ENCODE measurements at regions not wholly inside any gene's neighbourhood (a gene's known extent, or its start where the extent isn't known, plus 50 kb on each side); places are given as distances from the start of the nearest gene placed in this dataset.

- no peak for DNase-seq (ENCODE audit: low read depth)
Observed at GRCh38 chr4:136925203-136925602, 607.1 kb downstream of the PCDH18 start.

DNA sequence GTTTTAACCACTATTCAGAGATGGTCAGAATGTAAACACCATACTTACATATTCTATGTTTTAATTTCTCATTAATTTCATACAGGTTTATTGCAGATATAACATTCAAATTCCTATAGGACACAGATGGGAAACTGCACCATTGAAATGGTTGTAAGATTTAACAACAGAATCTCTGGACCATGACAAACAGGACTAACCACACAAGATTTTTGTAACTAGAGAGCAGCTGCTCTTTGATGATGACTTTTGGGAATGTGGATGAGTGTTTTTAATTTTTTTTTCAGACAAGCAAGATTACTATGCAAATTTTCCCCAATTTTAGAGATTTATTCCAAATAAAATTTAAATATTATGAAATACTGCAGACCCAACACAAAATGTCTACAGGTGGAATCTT is 610.2 kb downstream of the PCDH18 start:
- DNase-seq (ENCODE audit: low read depth) = no peak

GRCh38 chr4:136920092-136920881 is 612.0 kb downstream of the PCDH18 start:
- no peak for DNase-seq (ENCODE audit: low read depth)

GRCh38 chr4:136918772-136919171 is 613.5 kb downstream of the PCDH18 start:
- DNase-seq (ENCODE audit: low read depth) = no peak

DNA sequence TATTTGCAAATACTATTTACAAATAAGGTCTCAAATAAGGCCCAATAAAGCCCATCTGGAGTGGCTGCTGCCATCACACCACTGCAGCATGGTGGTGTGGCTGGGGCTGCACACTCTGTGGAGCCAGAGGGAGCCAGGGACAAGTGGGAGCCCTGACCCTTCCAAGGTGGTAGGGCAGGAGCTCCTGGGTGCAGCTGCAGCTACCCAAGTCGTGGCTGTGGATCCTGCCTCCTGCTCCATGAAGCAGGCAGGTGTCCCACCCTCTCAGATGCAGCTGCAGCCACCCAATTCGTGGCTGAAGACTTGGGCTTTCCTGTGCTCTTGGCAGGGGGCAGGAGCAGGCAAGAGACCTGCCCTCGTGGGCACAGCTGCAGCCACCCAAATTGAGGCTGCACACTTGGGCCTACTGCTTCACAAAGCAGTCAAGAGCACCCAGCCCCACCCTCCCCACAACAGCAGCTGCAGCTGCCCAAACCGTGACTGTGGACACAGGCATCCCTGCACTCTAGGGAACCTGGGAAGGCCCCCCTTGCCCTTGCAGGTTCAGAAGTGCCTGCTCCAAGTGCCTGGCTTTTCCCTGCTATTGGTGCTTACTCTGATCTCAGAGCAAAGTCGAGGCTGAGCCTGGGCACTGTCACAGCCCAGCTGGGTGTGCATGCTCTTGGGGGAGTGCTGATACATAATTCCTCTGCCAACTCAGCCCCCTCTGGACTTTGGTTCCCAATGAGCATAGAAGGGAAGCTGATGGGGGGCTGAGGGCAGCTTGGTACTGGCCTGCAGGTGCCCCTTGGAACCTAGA is 614.8 kb downstream of the PCDH18 start:
- no peak for DNase-seq (ENCODE audit: low read depth)

DNA sequence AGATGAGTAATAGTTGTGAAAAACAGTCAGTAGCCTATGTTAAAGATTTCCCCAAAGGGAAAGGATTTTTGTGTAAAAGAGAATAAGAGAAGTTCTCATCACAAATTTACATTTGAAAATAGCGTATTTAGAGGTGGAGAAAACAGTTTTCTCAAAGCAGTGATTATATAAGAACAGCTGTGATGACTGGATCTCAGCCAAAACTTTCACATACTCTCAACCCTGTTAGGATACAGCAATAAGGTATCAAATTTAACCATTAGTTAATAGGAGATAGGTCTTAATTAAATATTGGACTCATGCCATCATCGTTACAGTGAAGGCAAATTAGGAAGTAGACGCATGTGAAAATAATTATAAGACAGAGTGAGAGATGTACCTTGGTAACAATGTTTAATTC is 622.7 kb downstream of the PCDH18 start:
- DNase-seq (ENCODE audit: low read depth) = no peak

DNA sequence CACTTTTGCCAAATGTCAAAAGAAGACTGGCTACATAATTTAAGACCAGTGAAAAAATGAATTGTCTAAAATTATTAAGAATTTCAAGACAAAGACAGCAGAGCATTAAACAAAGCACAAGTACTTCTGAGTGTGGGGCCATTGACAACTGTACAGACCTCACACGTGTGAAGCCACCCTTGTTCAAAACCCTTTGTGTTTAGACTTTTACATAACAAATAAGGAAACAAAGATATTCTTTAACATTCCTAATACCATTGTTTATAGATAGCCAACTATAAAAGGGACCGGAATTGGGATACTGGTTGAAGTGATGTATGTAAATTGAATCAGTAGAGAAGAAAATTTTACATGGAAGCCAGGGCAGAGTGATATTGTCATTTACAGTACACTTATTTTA is 624.2 kb downstream of the PCDH18 start:
- no peak for DNase-seq (ENCODE audit: low read depth)

- DNase-seq (ENCODE audit: low read depth) = no peak
Observed at GRCh38 chr4:136900696-136901095, 631.6 kb downstream of the PCDH18 start.

GRCh38 chr4:136898590-136899248 is 633.6 kb downstream of the PCDH18 start:
- no peak for DNase-seq (ENCODE audit: low read depth)

GRCh38 chr4:136893573-136893972 is 638.7 kb downstream of the PCDH18 start:
- no peak for DNase-seq (ENCODE audit: low read depth)

- DNase-seq (ENCODE audit: low read depth) = no peak
Observed at GRCh38 chr4:136881666-136882065, 650.6 kb downstream of the PCDH18 start.

- no peak for DNase-seq (ENCODE audit: low read depth)
Observed at GRCh38 chr4:136873555-136873954, 658.7 kb downstream of the PCDH18 start.

DNA sequence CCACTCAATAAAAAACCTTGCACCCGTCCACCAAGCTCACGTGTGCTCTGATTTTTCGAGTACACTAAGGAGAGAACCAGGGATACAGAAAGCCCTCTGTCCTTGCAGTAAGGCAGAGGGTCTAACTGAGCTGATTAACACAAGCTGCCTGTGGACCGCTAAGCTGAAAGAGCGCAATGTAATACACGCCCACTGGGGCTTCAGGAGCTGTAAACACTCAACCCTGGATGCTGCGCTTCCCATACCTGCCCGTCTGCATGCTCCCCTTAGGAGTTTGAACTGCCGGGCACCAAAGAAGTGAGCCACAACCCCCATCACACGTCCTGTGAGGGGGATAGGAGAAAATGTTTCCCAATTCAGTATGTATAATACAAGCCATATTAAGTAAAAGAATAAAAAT is 664.8 kb downstream of the PCDH18 start:
- DNase-seq (ENCODE audit: low read depth) = no peak

DNA sequence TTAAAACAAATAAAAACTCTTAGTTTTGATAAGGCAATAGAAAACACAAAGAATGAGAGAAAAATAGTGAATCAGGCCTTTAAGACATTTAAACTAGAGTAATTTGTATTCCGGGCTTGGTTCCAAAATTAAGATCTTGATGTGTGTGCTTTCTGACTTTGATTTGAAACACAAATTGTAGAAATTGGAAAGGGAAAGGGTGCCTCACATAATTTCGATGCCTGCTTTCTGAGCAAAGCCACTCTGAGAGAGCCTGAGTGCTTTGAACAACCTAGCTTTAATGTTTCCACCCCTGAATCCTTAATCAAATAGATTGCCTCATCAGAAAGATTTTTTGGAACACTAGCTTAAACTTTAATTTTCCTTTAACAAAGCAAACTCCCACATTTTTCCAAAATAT is 666.8 kb downstream of the PCDH18 start:
- no peak for DNase-seq (ENCODE audit: low read depth)

GRCh38 chr4:136864604-136865185 is 667.6 kb downstream of the PCDH18 start:
- DNase-seq (ENCODE audit: low read depth) = peak; percentile 38

GRCh38 chr4:136863756-136864155 is 668.5 kb downstream of the PCDH18 start:
- DNase-seq (ENCODE audit: low read depth) = no peak

DNA sequence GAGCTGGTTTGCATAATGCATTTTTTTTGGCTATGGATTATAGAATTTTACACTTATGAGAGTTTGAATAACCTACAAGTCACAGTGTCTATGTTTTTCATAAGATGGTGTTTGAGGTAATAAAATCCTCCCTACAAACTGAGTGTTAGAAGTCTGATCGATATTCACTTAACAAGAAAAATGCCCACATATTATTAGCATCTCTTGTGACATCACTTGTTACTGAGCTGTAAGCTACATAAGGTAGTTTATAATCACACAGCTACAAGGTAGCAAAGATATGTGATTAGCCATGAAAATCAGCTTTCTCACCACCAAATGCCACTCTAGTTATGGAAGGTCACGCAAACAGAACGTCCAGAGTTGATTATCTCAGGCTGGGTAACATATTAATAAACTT is 669.6 kb downstream of the PCDH18 start:
- DNase-seq (ENCODE audit: low read depth) = no peak

DNA sequence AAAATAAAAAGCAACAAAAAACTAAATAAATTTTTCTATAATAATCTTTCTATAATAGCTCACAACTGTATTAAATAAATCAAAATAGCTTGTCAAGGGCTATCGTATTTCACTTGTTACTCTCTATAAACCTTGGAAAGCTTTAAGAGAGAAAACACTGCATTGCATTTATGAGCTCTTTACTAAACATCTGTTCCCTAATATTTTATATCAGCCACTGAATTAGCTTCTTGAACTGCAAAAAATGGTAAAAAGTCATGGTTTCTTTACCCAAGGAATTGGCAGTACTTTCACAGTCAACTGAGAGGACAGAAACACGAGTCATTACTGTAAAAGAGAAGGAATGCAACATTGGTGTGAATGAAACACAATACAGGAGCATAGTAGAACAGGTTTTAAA is 671.2 kb downstream of the PCDH18 start:
- no peak for DNase-seq (ENCODE audit: low read depth)

DNA sequence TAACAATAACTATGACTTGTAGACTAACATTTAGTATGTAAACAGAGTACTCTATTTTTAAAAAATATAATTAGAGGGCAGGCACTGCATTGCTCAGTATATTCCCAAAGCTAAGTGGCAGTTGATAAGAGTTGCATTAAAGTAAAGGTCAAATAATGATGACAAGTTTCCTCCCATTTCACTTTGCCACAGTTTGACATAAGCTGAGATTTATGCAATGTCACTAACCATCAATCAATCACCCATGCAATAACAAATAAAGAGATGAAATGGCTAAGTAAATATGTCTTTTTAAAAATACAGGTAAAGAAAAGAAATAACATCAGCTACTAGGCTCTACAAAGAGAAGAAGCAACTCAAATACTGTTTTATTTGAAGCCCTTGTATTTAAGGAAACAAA is 673.4 kb downstream of the PCDH18 start:
- no peak for DNase-seq (ENCODE audit: low read depth)

- DNase-seq (ENCODE audit: low read depth) = no peak
Observed at GRCh38 chr4:136855886-136856285, 676.4 kb downstream of the PCDH18 start.

- no peak for DNase-seq (ENCODE audit: low read depth)
Observed at GRCh38 chr4:136850446-136850845, 681.8 kb downstream of the PCDH18 start.

DNA sequence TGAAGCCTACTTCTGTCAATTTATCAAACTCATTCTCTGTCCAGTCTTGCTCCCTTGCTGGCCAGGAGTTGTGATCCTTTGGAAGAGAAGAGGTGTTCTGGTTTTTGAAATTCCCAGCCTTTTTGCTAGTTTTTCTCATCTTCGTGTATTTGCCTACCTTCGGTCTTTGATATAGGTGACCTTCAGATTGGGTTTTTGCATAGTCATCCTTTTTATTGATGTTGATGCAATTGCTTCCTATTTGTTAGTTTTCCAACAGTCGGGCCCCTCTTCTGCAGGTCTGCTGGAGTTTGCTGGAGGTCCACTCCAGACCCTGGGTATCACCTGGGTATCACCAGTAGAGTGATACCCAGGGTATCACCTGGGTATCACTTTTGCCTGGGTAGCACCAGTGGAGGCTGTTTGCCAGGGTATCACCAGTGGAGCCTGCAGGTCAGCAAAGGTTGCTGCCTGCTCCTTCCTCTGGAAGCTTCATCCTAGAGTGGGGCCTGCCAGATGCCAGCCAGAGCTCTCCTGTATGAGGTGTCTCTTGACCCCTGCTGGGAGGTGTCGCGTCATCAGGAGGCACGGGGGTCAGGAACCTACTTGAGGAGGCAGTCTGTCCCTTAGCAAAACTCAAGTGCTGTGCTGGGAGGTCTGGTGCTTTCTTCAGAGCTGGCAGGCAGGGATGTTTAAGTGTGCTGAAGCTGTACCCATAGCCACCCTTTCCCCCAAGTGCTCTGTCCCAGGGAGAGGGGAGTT is 684.2 kb downstream of the PCDH18 start:
- DNase-seq (ENCODE audit: low read depth) = no peak

Measured in non-pigmented ciliary epithelial cell (primary cell).